HG03571 (cell line): ENCODE measurements at regions not wholly inside any gene's neighbourhood (a gene's known extent, or its start where the extent isn't known, plus 50 kb on each side); places are given as distances from the start of the nearest gene placed in this dataset.

Experiments used
- ATAC-seq: cut with Tn5 transposase; IDR thresholded peaks from one replicate; pipeline ENCODE4 v1.9.1; 2021; ENCODE audit not compliant: unreplicated experiment

DNA sequence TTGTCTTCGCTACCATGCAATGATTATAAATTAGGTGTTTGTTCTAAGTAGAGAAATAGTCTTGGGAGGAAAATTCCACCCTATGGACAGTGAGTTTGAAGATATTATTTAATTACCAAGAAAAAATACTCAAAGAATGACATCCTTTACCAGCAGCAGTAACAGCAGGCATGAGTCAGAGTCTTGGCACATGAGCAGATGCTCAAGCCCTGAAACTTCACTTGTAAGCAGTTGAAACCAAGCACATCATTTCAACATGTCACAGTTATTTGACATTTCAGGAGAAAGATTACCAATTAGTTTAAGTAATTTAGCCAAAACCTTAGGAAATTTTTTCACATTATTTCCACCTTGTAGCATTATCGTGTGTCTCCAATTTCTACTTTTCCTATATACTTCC, 99.2 kb downstream of the C12orf50 start:
- ATAC-seq = no peak

GRCh38 chr12:87929346-87929745, 99.9 kb downstream of the C12orf50 start:
- ATAC-seq = no peak

- ATAC-seq = no peak
These were observed 101.2 kb downstream of the C12orf50 start for GRCh38 chr12:87928031-87928430.

GRCh38 chr12:87925021-87925420, 104.2 kb downstream of the C12orf50 start:
- ATAC-seq = no peak

DNA sequence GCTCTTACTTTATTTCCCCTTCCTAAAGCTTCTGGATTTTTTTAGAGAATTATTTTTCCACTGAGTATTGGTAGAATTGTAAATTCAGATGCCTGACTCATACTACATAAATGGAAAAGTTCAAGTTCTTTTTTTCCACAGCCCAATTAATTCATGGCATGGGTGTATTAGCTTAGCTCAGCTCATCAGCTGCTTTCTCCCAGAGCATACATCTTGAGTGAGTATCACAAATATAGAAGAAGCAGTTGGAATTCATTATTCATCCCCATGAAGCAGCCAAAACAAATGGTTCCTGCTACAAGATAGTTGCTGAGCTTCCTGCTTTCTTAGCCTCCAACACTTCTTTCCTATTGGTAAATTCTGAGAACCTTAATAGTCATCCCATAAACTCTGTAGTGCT, 105.1 kb downstream of the C12orf50 start:
- ATAC-seq = no peak

DNA sequence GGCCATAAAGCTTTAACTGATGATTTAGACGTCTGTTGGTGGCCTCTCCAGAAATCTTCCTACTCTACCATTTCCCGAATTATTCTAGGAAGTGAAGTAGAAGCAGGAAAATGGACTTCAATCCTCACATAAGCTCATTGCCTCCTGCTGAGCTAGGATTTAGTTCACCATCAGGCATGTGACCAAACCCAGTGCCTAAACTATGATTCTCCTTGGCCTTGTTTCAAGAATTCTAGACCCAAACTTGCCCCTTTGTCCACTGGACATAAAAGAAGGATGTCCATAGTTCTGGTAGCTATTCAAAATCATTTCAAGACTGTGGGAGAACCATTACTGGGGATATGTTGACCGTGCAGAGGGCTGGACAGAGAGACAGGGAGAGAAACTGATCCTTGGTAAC, 105.8 kb downstream of the C12orf50 start:
- ATAC-seq = no peak

DNA sequence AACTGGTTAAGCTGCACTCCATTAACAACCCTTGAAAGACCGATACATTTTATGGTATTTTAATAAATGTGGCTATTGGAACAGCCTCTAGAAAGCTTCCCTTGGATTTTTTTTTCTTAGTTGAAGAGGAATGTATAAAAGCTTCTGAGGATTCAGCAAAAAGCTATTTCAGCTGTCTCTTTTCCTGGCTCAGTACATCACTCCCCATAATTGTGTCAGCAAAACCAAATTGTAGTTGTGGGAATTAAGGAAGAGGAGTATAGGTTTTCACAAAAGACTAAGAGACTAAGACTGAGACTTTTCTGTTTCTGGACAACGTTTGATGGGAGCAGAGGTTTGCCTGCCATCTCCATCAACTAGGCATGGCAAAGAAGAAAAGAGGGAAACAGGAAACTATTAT, 106.5 kb downstream of the C12orf50 start:
- ATAC-seq = no peak

- ATAC-seq = no peak
These were observed 107.6 kb downstream of the C12orf50 start for GRCh38 chr12:87921621-87922020.

GRCh38 chr12:87920139-87920538, 109.1 kb downstream of the C12orf50 start:
- no peak for ATAC-seq

DNA sequence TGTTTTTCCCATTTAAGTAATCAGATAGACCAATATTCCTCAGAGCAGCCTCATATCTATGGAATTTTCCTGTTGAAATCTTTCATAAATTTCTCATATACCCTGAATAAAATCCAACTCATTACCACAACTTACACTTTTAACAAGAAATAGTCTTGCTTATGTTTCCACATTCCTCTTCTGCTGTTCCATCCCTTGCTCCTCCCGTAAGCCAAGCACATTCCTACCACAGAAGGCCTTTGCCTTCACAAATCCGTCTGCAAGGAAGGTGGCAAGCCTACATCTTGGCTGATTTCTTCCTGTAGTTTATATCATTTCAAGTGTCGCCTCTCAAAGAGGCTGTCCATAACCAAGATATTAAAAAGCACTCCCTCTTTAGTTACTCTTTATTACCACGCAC, 127.7 kb downstream of the C12orf50 start:
- no peak for ATAC-seq

DNA sequence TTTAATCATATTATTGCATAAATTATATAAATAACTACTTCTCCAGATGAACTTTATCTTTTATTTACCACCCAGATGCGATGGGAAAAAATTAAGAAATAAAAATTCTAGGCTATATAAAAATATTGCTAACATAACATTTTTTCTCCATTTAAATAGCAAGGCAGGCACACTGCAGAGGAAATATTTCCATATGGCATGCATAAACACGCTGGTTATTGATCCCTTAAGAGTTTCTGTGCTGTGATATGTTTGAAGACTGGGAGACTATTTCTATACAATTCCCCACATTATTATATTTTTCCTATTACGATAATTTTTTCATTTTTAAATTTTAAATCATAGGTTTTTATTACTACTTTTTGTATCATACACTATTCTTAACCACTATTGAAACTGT, 131.5 kb downstream of the C12orf50 start:
- ATAC-seq = no peak

- no peak for ATAC-seq
These were observed 145.4 kb downstream of the C12orf50 start for GRCh38 chr12:87883806-87884205.

DNA sequence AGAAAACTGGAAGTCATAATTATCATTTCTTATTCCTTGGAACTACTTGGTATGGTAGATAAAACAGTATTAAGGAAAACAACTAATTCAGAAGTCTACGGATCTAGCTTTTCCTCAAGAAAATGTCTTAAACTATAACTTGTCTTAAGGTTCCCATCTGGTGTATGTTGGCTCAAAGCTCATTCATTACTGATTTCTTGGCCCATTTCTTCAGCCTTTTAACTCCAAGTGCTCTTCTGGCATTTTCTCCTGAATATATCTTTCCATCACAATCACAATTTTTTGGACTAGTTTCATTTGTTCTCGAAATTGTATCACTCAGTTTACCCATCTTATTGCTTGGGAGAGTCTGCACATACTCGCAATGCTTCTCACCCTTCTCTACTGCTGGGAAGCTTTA, 150.1 kb downstream of the C12orf50 start:
- ATAC-seq = no peak

DNA sequence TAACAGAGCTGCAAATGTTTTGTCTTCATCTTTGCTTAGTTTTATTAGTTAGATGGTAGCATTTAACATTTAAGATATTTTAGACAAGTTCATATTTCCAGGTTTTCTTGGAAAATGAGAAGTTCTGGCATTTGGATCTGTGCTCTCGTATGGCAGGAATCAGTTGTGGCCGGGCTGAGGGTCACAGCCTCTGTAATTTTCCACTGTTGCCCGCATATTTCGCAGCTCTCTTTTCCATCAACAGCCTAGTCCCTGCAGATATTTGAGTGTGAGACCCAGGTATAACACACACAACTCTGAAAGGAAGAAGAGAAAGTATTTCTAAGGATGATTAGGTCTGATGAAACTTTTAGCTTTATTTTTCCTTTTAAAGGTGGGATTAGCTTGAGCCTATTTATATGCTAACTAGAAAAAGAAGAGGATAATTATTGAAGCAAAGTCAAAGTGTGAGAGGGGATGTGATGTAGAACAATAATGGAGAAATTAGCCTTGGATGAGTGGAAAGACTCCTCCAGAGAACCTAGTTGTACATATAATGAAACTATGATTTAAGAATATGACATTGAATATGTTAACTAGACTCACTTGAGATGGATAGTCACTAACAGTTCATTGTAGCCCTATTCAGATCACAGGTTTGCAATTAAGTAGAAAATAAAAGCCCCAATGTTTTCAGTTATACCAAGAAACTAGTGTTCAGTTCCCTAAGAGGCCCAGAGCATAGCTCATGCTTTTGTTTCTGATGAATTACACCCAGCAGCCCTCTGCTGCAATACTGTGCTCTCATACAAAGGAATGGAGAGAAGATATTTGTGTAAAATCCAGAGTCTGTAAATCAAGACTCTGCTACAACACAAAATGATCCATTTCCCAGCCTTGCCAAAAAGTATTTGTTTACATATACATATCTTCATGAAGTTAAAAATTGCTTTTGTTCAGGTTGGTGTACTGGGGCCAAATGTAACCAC, 158.4 kb downstream of the C12orf50 start:
- ATAC-seq = no peak

GRCh38 chr12:87870061-87870460, 159.1 kb downstream of the C12orf50 start:
- no peak for ATAC-seq

DNA sequence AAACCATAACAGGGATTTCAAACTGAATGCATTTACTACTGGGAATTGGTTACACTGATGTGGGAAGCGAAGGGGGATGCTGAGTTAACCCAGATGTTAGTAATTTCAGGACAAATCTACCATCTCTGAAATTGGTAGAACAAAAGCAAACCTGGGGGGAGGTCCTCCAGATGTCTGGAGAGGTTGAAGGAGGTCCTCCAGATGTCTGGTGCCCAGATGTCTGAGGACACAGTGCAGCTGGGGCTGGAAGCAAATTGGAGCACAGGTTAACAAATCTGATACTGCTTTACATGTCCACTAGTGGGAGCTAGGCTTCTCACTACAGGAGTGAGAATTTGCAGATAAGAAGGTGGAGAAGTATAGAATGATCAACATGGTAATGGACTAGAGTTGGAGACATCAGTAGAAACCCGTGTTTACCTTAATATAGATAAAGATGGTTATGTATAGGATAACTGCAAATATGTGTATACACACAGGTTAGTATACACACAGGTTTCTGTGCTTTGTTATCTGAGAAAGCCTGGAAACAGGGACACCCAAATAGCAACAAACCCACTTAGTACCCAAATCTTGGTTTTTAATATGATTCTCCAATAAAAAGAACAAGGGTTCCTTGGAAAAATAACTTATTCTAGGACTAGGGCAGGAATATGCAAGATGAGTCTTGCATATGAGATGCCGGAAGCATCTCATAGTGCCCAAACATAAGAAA, 162.5 kb downstream of the C12orf50 start:
- no peak for ATAC-seq

DNA sequence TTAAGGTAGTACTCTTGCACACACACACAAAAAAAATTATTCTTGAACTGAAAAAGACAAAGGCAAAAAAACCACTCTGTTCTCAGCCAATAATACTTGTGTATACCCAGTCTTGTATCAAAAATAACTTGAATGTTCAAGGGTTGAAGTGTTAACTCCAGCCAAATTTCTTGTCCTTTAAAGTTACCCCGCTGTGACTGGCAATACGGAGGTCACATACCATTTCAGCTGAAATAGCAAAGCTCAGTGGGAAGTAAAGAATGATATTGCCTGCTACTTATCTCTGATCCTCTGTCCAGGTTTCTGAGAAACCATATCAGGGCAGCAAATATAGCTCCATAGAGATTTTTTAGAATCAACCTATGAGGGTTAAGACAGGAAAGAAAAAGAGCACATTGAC, 167.4 kb downstream of the C12orf50 start:
- no peak for ATAC-seq

DNA sequence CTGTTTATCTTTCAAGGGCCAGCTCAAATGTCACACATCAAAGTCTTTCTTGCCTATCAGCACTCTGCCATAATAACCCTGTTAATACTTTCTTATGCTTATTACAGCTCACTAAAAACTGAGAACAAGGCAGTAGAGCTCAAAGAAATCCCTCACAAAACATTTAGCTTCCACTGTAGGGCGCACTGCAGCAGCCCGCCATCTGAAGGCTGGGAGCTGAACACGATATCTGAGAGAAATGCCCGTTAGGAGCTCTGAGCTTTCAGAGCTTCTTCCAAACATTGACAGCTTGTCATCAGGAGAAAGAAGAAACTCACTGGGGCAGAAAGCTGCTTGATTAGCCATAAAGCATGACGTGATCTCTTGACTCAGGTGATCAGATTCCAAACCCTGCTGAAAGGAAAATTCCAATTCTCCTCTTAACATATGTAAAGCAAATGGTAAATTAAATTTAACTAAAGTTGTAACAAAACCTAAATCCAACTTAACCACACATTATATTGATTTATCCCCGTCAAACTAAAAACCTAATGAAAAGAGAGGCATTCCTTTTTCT, 175.7 kb downstream of the C12orf50 start:
- ATAC-seq = no peak

GRCh38 chr12:87849074-87849473, 180.1 kb downstream of the C12orf50 start:
- no peak for ATAC-seq

- ATAC-seq = peak; percentile 77
These were observed 180.8 kb downstream of the C12orf50 start for GRCh38 chr12:87848248-87848868.

DNA sequence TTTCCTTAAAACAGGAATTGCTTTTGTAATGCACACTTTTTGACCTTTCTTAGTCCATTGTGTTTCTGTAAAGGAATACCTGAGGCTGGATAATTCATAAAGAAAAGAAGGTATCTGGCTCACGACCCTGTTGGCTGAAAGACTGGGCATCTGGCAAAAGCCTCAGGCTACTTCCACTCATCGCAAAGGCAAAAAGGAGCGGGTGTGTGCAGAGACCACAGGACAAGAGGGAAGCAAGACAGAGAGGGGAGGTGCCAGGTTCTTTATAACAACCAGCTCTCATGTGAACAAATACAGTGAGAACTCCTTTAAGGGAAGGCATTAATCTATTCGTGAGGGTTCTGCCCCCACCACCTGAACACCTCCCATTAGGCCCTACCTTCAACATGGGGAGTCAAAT, 182.1 kb downstream of the C12orf50 start:
- no peak for ATAC-seq
